ENCODE measurements at regions not wholly inside any gene's neighbourhood (a gene's known extent, or its start where the extent isn't known, plus 50 kb on each side); places are given as distances from the start of the nearest gene placed in this dataset.
A peak's percentile ranks its signal among the peaks of the same experiment; 100 is the strongest.

DNA sequence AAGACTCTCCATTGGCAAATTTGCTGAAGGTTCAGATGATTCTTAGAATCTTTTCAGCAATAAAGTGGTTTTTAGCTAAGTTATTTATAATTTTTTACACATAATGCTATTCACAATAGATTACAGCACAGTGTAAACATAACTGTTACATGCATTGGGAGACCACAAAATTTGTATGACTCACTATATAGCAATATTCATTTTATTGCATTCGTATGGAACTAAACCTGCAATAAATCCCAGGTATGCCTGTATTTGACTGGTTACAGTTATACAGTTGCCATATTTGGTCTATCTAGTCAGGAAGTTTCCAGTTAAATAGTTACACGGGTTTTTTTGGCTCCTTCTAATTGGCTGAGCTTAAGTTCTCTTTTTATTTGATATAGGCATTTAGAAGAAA lies 220.8 kb downstream of the MRPS30 start:
- Histone ChIP-seq H3K36me3 (ENCODE audit: low read depth) (no peaks in the 10 kb centered on the region), H3K4me1 (ENCODE audit: low read depth) (no peaks in the 10 kb centered on the region), H3K9me3 (no peaks in the 10 kb centered on the region), H3K4me3 (no peak overlapping the region)
- ATAC-seq (no peak), DNase-seq (no peak)
- intact Hi-C loops (cut with DNase I, micrococcal nuclease), result no loop called here
- TF ChIP-seq, protein P1, sequence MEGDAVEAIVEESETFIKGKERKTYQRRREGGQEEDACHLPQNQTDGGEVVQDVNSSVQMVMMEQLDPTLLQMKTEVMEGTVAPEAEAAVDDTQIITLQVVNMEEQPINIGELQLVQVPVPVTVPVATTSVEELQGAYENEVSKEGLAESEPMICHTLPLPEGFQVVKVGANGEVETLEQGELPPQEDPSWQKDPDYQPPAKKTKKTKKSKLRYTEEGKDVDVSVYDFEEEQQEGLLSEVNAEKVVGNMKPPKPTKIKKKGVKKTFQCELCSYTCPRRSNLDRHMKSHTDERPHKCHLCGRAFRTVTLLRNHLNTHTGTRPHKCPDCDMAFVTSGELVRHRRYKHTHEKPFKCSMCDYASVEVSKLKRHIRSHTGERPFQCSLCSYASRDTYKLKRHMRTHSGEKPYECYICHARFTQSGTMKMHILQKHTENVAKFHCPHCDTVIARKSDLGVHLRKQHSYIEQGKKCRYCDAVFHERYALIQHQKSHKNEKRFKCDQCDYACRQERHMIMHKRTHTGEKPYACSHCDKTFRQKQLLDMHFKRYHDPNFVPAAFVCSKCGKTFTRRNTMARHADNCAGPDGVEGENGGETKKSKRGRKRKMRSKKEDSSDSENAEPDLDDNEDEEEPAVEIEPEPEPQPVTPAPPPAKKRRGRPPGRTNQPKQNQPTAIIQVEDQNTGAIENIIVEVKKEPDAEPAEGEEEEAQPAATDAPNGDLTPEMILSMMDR (IDR thresholded peaks at IDR 0.05), result no peak

DNA sequence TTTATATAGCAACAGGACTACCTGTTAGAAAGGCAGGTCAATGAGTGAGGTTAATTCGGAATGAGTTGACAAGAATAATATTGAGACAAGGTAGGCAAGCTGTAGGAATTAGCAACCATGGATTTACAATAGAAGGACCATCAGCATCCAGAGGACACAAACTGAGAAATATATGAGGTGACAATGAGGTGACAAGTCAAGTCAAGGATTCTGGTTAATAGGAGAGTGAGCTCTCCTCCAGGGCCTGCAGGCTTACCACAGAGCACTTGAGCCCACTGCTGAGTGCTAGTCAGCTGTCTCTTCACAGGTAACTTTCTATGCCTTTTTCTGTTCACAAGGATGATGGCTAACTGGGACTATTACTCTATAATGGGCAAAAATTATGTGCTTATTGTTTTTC lies 227.2 kb downstream of the MRPS30 start:
- Histone ChIP-seq H3K4me1 (ENCODE audit: low read depth) (no peaks in the 10 kb centered on the region), H3K9me3 (no peaks in the 10 kb centered on the region), H3K36me3 (ENCODE audit: low read depth) (no peaks in the 10 kb centered on the region), H3K4me3 (no peak overlapping the region)
- DNase-seq (no peak), ATAC-seq (no peak)
- intact Hi-C loops (cut with DNase I, micrococcal nuclease), result no loop called here
- TF ChIP-seq, protein P1 (IDR thresholded peaks at IDR 0.05), result no peak

DNA sequence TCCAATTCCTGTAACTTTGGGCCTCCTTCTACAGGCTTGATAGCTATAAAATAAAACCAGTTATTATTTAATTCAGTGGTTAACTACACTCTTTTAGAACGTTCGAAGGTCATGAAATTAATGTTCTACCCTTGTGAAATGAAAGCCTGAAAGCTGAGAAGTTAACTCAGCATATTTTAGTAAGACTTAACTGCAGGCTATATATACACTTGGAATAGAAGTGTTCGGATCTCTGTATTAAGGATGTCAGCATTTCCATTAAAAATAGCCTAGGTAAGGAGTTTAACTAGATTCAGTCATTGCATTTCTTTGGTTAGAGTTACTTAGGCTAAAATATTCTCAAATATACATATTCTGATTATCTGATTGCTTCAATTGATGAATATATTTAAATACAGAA lies 229.2 kb downstream of the MRPS30 start:
- H3K4me3 ChIP-seq, result no peak overlapping the region
- H3K4me1 ChIP-seq (ENCODE audit: low read depth), result no peaks in the 10 kb centered on the region
- TF ChIP-seq, protein P1 (IDR thresholded peaks at IDR 0.05), result no peak
- no peaks in the 10 kb centered on the region for H3K36me3 ChIP-seq (ENCODE audit: low read depth)
- no peak for ATAC-seq
- DNase-seq, result no peak
- H3K9me3 ChIP-seq, result no peaks in the 10 kb centered on the region
- intact Hi-C loops (cut with DNase I, micrococcal nuclease), result loop anchor here in 1 of 2 donors (1.0 kb wide), 1 partner anchor 483 kb away; no protein-coding TSS in a partner anchor

DNA sequence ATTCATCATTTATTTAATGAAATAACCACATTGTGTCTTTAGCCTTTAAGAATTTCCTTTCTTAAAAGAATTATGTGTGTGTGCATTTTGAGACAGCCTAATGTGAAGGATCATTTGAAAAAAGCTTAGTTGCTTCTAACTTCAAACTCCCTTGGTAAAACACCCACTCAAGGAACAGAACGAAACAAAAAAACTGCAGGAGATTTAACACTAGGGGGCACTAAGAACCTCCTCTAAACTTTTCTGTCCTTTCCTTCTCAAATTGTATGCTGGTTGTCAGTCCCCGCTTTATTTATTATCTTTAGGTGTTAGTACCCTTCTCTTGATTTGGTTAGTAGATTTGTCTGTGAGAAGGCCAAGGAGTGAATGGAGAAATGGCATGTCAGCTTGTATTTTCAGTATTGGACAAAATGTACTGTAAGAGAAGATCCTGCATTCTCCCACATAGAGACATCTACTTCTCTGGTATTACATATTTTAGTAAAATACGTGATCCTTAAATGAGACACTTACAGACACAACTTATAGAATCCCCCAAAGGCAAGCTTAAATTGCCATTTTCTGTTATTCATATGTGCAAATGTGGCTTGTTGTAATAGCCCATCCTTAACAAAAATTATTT lies 229.7 kb downstream of the MRPS30 start:
- TF ChIP-seq, protein P1 (IDR thresholded peaks at IDR 0.05), result no peak
- Histone ChIP-seq H3K9me3 (no peaks in the 10 kb centered on the region), H3K36me3 (ENCODE audit: low read depth) (no peaks in the 10 kb centered on the region), H3K4me1 (ENCODE audit: low read depth) (no peaks in the 10 kb centered on the region), H3K4me3 (no peak overlapping the region)
- peak in 1 of 3 donors; percentile 10 for DNase-seq
- peak; percentile 53 for ATAC-seq
- intact Hi-C loops (cut with DNase I, micrococcal nuclease), result loop anchor here in 1 of 2 donors (1.0 kb wide), 1 partner anchor 483 kb away; no protein-coding TSS in a partner anchor

DNA sequence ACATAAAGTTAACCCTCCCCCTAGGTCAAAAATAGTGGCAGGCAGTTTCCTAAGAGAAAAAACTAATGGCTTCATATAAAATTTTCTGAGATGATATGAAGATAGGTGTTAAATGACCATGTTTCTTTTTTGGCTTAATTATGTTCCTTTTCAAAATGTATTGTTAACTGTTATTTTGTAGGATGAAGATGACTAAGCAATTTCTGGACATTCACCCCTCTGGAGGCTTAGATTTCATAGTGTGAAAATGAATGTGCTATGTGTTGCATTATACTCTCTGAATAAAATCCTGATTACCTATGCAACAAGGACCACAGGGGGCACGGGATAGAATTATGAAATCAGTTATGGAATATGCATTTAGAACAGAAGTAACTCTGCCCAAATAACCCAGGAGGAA lies 233.5 kb downstream of the MRPS30 start:
- ATAC-seq, result no peak
- Histone ChIP-seq H3K9me3 (no peaks in the 10 kb centered on the region), H3K4me3 (no peak overlapping the region), H3K4me1 (ENCODE audit: low read depth) (no peaks in the 10 kb centered on the region), H3K36me3 (ENCODE audit: low read depth) (no peaks in the 10 kb centered on the region)
- intact Hi-C loops (cut with DNase I, micrococcal nuclease), result no loop called here
- no peak for DNase-seq
- TF ChIP-seq, protein P1 (IDR thresholded peaks at IDR 0.05), result no peak

DNA sequence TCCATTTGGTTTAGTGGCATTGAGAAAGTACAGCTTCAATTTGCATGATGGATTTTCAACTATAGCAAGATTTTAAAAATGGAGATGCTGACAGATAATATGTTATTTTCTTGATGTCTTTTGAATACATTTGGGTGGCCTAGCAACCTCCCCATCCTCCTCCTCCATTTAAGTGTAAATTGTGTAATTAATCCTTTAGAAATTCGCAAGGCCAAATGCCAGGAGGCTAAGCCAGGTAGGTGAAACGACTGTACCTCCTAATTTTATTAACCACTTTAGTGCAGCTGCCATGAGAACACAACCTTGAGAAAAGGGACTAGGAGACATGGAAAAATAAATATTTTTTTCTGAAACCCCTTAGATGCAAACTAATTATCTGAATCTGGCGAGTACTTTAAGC lies 248.8 kb downstream of the MRPS30 start:
- intact Hi-C loops (cut with DNase I, micrococcal nuclease), result no loop called here
- no peak for ATAC-seq
- TF ChIP-seq, protein P1 (IDR thresholded peaks at IDR 0.05), result no peak
- no peak for DNase-seq
- Histone ChIP-seq H3K4me1 (ENCODE audit: low read depth) (no peaks in the 10 kb centered on the region), H3K4me3 (no peak overlapping the region), H3K36me3 (ENCODE audit: low read depth) (no peaks in the 10 kb centered on the region), H3K9me3 (no peaks in the 10 kb centered on the region)

Data from mucosa of descending colon (tissue), 3 donors.